ENCODE measurements at regions not wholly inside any gene's neighbourhood (a gene's known extent, or its start where the extent isn't known, plus 50 kb on each side); places are given as distances from the start of the nearest gene placed in this dataset.

DNA sequence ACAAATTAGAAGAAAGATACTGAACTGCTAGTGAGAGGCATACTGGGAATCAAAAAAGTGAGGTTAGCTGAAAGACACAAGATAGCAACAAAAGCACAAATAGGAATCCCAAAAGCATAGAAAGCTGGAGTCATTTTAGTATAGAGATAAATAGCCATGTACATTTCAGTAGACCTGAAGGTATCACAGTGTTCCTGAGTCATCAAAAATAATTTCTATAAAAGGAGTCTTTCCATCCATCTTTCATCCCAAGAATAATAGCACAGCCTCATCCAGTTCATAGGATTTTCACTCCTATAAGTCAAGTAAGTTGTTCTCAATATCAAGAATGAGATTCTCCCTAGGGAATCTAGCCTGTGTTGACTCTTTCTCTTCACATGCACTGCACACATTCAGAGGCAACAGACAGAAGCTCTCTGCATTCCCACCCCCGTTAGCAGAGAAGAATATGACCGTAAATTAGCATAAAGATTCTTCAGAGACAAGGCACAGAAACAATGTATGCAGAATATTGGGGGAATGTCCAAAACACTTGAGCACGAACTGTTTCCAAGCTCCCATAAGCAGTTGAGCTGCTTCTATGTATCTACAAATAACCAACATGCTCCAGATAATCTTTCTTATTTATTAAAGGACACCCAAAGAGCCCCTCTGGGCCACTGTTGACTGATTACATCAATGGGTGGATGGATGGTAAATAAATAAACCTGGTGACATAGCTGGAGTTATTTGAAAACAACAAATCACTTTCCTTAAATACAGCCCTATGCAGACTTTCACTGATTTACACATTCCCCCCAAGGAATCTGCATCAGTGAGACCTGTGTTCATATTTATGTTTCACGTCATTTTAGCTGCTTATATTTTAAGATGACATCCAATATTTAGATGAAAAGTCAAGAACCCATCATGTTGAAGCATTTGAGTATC lies 174.5 kb upstream of the PKDCC start:
- TF ChIP-seq, protein P1, sequence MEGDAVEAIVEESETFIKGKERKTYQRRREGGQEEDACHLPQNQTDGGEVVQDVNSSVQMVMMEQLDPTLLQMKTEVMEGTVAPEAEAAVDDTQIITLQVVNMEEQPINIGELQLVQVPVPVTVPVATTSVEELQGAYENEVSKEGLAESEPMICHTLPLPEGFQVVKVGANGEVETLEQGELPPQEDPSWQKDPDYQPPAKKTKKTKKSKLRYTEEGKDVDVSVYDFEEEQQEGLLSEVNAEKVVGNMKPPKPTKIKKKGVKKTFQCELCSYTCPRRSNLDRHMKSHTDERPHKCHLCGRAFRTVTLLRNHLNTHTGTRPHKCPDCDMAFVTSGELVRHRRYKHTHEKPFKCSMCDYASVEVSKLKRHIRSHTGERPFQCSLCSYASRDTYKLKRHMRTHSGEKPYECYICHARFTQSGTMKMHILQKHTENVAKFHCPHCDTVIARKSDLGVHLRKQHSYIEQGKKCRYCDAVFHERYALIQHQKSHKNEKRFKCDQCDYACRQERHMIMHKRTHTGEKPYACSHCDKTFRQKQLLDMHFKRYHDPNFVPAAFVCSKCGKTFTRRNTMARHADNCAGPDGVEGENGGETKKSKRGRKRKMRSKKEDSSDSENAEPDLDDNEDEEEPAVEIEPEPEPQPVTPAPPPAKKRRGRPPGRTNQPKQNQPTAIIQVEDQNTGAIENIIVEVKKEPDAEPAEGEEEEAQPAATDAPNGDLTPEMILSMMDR (conservative IDR thresholded peaks at IDR 0.05; ENCODE audit: low read depth, low read length), result no peak
- no peak for DNase-seq (ENCODE audit: low read depth)
- H3K4me3 ChIP-seq (ENCODE audit: low read length), result no peak overlapping the region

- TF ChIP-seq, protein P1 (conservative IDR thresholded peaks at IDR 0.05; ENCODE audit: low read depth, low read length), result no peak
- no peak overlapping the region for H3K4me3 ChIP-seq (ENCODE audit: low read length)
- DNase-seq (ENCODE audit: low read depth), result no peak
Measured at GRCh38 chr2:41877114-41877678, 170.6 kb upstream of the PKDCC start.

DNA sequence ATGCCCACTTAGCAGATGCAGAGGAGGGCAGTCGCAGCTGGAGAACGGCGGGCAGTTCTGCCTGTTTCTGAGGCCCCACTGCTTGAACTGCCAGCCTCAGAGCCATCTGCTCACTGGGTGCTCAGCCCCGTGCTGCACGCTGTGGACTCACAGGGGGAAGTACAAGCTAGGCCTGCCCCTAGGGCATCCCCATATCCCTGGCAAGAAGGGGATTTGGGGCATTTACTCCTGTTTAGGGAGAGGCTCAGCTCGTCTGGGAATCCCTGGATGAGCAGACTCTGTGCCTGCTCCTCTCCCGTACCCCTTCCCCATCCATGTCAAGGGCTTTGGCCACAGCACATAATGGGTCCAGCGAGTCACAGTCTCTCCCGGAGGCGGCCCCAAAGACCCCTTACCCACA lies 169.8 kb upstream of the PKDCC start:
- H3K4me3 ChIP-seq (ENCODE audit: low read length), result no peak overlapping the region
- DNase-seq (ENCODE audit: low read depth), result no peak
- TF ChIP-seq, protein P1 (conservative IDR thresholded peaks at IDR 0.05; ENCODE audit: low read depth, low read length), result no peak

DNA sequence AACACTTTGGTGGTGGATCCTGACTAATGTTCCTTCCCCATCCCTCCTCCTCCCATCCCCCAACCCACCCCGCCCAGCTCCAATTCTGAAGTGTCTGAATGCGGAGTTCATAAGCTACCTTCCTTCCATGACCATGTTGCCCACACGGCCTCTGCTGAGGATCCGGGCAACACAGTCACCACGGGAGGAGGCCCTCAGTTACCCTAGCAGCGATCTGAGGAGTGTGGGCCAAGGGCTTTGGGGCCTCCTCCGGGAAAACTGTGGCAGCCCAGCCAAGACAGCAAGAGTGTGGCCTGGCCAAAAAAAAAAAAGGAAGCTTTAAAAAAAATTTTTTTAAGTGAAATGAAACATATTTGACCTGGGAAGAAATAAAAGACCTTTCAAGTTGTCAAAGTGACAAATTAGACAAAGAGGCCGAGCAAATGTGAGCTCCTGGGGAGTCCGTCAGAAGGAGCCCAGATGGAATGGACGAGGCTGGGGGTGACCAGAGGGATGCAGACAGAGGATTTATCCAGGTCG lies 169.0 kb upstream of the PKDCC start:
- DNase-seq (ENCODE audit: low read depth), result no peak
- TF ChIP-seq, protein P1 (conservative IDR thresholded peaks at IDR 0.05; ENCODE audit: low read depth, low read length), result no peak
- H3K4me3 ChIP-seq (ENCODE audit: low read length), result no peak overlapping the region

DNA sequence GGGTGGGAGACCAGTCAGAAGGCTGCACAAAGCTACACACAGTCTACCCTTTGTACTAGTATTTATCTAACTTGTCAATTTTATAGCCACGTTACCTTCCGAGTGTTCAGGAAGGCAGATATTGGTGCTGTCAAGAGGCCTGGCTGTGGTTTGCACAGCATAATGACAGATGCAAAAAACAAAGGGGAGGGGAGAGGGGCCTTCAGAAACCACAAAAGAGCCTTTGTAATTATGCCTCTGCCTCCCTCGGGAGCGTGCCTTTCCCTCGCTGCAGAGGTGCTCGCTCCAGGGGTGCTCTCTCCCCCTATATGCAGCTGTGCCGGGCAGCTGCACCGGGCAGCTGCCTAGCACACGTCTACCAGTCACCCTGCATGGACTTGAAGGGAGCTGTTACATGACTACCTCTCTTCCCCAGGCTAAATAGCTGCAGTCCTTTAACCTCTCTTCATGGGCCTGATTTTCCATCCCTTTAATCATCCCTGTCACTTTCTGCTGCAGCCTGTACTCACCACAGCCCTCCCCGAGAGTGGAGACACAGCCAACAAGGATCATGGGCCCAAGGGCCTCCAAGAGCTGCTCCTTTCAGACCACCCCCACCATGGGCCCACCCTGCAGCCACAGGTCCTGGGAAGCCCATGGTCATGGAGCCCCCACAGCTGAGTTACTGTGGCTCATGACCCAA lies 168.4 kb upstream of the PKDCC start:
- TF ChIP-seq, protein P1 (conservative IDR thresholded peaks at IDR 0.05; ENCODE audit: low read depth, low read length), result no peak
- no peak for DNase-seq (ENCODE audit: low read depth)
- H3K4me3 ChIP-seq (ENCODE audit: low read length), result no peak overlapping the region

- DNase-seq (ENCODE audit: low read depth), result no peak
- TF ChIP-seq, protein P1 (conservative IDR thresholded peaks at IDR 0.05; ENCODE audit: low read depth, low read length), result no peak
- H3K4me3 ChIP-seq (ENCODE audit: low read length), result no peak overlapping the region
Measured at GRCh38 chr2:41880561-41881243, 167.1 kb upstream of the PKDCC start.

Measured in retinal pigment epithelial cell (primary cell).